ENCODE measurements at regions not wholly inside any gene's neighbourhood (a gene's known extent, or its start where the extent isn't known, plus 50 kb on each side); places are given as distances from the start of the nearest gene placed in this dataset.

GRCh38 chr16:62978451-62978850, 942.2 kb upstream of the CDH8 start:
- no peak for DNase-seq (ENCODE audit: low read depth)

- no peak for DNase-seq (ENCODE audit: low read depth)
Measured at GRCh38 chr16:62977876-62978275, 941.6 kb upstream of the CDH8 start.

- DNase-seq (ENCODE audit: low read depth) = no peak
Measured at GRCh38 chr16:62974424-62974823, 938.2 kb upstream of the CDH8 start.

- DNase-seq (ENCODE audit: low read depth) = no peak
Measured at GRCh38 chr16:62970851-62971250, 934.6 kb upstream of the CDH8 start.

GRCh38 chr16:62969711-62970318, 933.6 kb upstream of the CDH8 start:
- no peak for DNase-seq (ENCODE audit: low read depth)

- DNase-seq (ENCODE audit: low read depth) = no peak
Measured at GRCh38 chr16:62967611-62968010, 931.4 kb upstream of the CDH8 start.

- no peak for DNase-seq (ENCODE audit: low read depth)
Measured at GRCh38 chr16:62967163-62967562, 930.9 kb upstream of the CDH8 start.

- no peak for DNase-seq (ENCODE audit: low read depth)
Measured at GRCh38 chr16:62966626-62967025, 930.4 kb upstream of the CDH8 start.

- DNase-seq (ENCODE audit: low read depth) = no peak
Measured at GRCh38 chr16:62965831-62966230, 929.6 kb upstream of the CDH8 start.

- no peak for DNase-seq (ENCODE audit: low read depth)
Measured at GRCh38 chr16:62963846-62964245, 927.6 kb upstream of the CDH8 start.

- no peak for DNase-seq (ENCODE audit: low read depth)
Measured at GRCh38 chr16:62955033-62955349, 918.8 kb upstream of the CDH8 start.

GRCh38 chr16:62954144-62955032, 918.1 kb upstream of the CDH8 start:
- no peak for DNase-seq (ENCODE audit: low read depth)

GRCh38 chr16:62950351-62950750, 914.1 kb upstream of the CDH8 start:
- DNase-seq (ENCODE audit: low read depth) = no peak

- no peak for DNase-seq (ENCODE audit: low read depth)
Measured at GRCh38 chr16:62940569-62940968, 904.3 kb upstream of the CDH8 start.

- no peak for DNase-seq (ENCODE audit: low read depth)
Measured at GRCh38 chr16:62939687-62940086, 903.4 kb upstream of the CDH8 start.

- no peak for DNase-seq (ENCODE audit: low read depth)
Measured at GRCh38 chr16:62933929-62934328, 897.7 kb upstream of the CDH8 start.

- no peak for DNase-seq (ENCODE audit: low read depth)
Measured at GRCh38 chr16:62929593-62929992, 893.4 kb upstream of the CDH8 start.

GRCh38 chr16:62927122-62927521, 890.9 kb upstream of the CDH8 start:
- DNase-seq (ENCODE audit: low read depth) = no peak

- no peak for DNase-seq (ENCODE audit: low read depth)
Measured at GRCh38 chr16:62926121-62926801, 890.0 kb upstream of the CDH8 start.

- no peak for DNase-seq (ENCODE audit: low read depth)
Measured at GRCh38 chr16:62921904-62922303, 885.7 kb upstream of the CDH8 start.

GRCh38 chr16:62913924-62914323, 877.7 kb upstream of the CDH8 start:
- DNase-seq (ENCODE audit: low read depth) = no peak

GRCh38 chr16:62913333-62913732, 877.1 kb upstream of the CDH8 start:
- no peak for DNase-seq (ENCODE audit: low read depth)

GRCh38 chr16:62909597-62909996, 873.4 kb upstream of the CDH8 start:
- DNase-seq (ENCODE audit: low read depth) = no peak
